H1 (cell line): ENCODE measurements at regions not wholly inside any gene's neighbourhood (a gene's known extent, or its start where the extent isn't known, plus 50 kb on each side); places are given as distances from the start of the nearest gene placed in this dataset.

ENCODE experiments used
- CTCF ChIA-PET: fragments of 300-600 bp; sonication (Branson Sonifier 250); formaldehyde crosslinking; loops from one replicate; lab custom pipeline; 2021; ENCODE audit not compliant: partially characterized antibody; lab: Charles Lee
- POLR2A ChIA-PET: fragments of 300-600 bp; sonication (Branson Sonifier 250); formaldehyde crosslinking; loops from one replicate; lab custom pipeline; 2021; ENCODE audit warnings: inconsistent platforms; ENCODE audit not compliant: partially characterized antibody; lab: Charles Lee
- DNase-seq, 2 experiments: peaks; one replicate each; pipeline versions ENCODE4 v3.0.0 to v3.0.0-alpha.2; 2010 to 2022; ENCODE audit warnings: low spot score in 2 of 2, low read depth in 1 of 2, mixed read lengths in 1 of 2
- FAIRE-seq: peaks from 2 replicates; lab custom pipeline; 2011; peaks lifted over from hg19 to GRCh38; lab: Jason Lieb, UNC
- H2AFZ ChIP-seq: 2 replicates; pipeline ENCODE4 v1.8.1; 2012; ENCODE audit warnings: low read length, inconsistent platforms
- H2AK5ac ChIP-seq: 2 replicates; pipeline ENCODE4 v1.6.1; 2013; ENCODE audit warnings: low read depth, low read length
- H2BK120ac ChIP-seq: replicated peaks from 2 replicates; pipeline ENCODE3; 2013; ENCODE audit warnings: low read depth, low read length, inconsistent platforms
- H2BK12ac ChIP-seq: 2 replicates; pipeline ENCODE4 v1.6.1; 2013; ENCODE audit warnings: low read depth, low read length
- H2BK15ac ChIP-seq: 2 replicates; pipeline ENCODE4 v1.6.1; 2013; ENCODE audit warnings: low read length
- H2BK20ac ChIP-seq: 2 replicates; pipeline ENCODE4 v1.6.1; 2013; ENCODE audit warnings: low read length
- H2BK5ac ChIP-seq: 2 replicates; pipeline ENCODE4 v1.6.1; 2013; ENCODE audit warnings: low read depth, low read length
- H3K14ac ChIP-seq: 2 replicates; pipeline ENCODE4 v1.6.1; 2013; ENCODE audit warnings: inconsistent platforms; ENCODE audit not compliant: insufficient read length
- H3K18ac ChIP-seq: 2 replicates; pipeline ENCODE4 v1.6.1; 2013; ENCODE audit warnings: low read length; ENCODE audit errors: extremely low read depth
- H3K23ac ChIP-seq: 2 replicates; pipeline ENCODE4 v1.6.1; 2013; ENCODE audit warnings: inconsistent platforms; ENCODE audit not compliant: insufficient read length
- H3K23me2 ChIP-seq: 2 replicates; pipeline ENCODE4 v1.6.1; 2013; ENCODE audit warnings: low read depth, low read length
- H3K27ac ChIP-seq: 2 replicates; pipeline ENCODE4 v1.6.1; 2011; ENCODE audit warnings: low read depth, low read length, inconsistent platforms
- H3K27me3 ChIP-seq, 4 experiments: replicated peaks in 1 of 4; 1 replicate in 1 of 4; 2 replicates in 3 of 4; pipeline versions ENCODE4 v1.6.1 to v1.8.1; 2011 to 2013; ENCODE audit warnings: low read length in 3 of 4, mild to moderate bottlenecking in 3 of 4, inconsistent platforms in 2 of 4, mixed read lengths in 2 of 4, moderate library complexity in 1 of 4; ENCODE audit not compliant: control insufficient read depth in 3 of 4, insufficient read depth in 3 of 4; ENCODE audit errors: extremely low read depth in 1 of 4
- H3K36me3 ChIP-seq, 4 experiments: 2 replicates each; pipeline versions ENCODE4 v1.6.1 to v1.8.1; 2011 to 2013; ENCODE audit warnings: mild to moderate bottlenecking in 4 of 4, low read length in 3 of 4, moderate library complexity in 2 of 4, control low read depth in 1 of 4, inconsistent platforms in 1 of 4; ENCODE audit not compliant: insufficient read depth in 4 of 4, control insufficient read depth in 2 of 4
- H3K4ac ChIP-seq: replicated peaks from 2 replicates; pipeline ENCODE3; 2013; ENCODE audit warnings: low read length, low read depth, mixed read lengths, inconsistent platforms; ENCODE audit not compliant: insufficient read length
- H3K4me1 ChIP-seq, 4 experiments: replicated peaks in 1 of 4; 1 replicate in 1 of 4; 2 replicates in 3 of 4; pipeline versions ENCODE4 v1.6.1 to v1.8.1; 2011 to 2013; ENCODE audit warnings: low read length in 3 of 4, inconsistent platforms in 2 of 4, mixed read lengths in 1 of 4; ENCODE audit not compliant: insufficient read depth in 4 of 4, control insufficient read depth in 3 of 4
- H3K4me2 ChIP-seq, 2 experiments: 2 replicates each; pipeline versions ENCODE4 v1.6.1 to v1.8.1; 2011 to 2013; ENCODE audit warnings: low read depth in 2 of 2, low read length in 2 of 2, control low read depth in 1 of 2, inconsistent platforms in 1 of 2, mild to moderate bottlenecking in 1 of 2; ENCODE audit not compliant: insufficient read depth in 1 of 2
- H3K4me3 ChIP-seq, 4 experiments: fragments of 200-600, 300-600 bp in 1 of 4; sonication (generic), shearing (Covaris generic), sonication (Bioruptor Twin) in 1 of 4; 2 replicates each; pipeline versions ENCODE4 v1.5.1 to v1.8.1; 2011 to 2016; ENCODE audit warnings: low read length in 4 of 4, low read depth in 3 of 4, control low read depth in 2 of 4, inconsistent platforms in 2 of 4, mild to moderate bottlenecking in 2 of 4, mixed read lengths in 1 of 4, moderate library complexity in 1 of 4; ENCODE audit not compliant: insufficient read depth in 2 of 4; ENCODE audit errors: extremely low read depth in 1 of 4
- H3K56ac ChIP-seq: replicated peaks from 2 replicates; pipeline ENCODE3; 2013; ENCODE audit warnings: low read depth, mild to moderate bottlenecking, mixed read lengths, low read length, inconsistent platforms; ENCODE audit not compliant: insufficient read length
- H3K79me1 ChIP-seq: 2 replicates; pipeline ENCODE4 v1.6.1; 2013; ENCODE audit warnings: low read depth, low read length, control low read depth
- H3K79me2 ChIP-seq, 2 experiments: 2 replicates each; pipeline versions ENCODE4 v1.6.1 to v1.8.1; 2012 to 2013; ENCODE audit warnings: low read length in 2 of 2, mild to moderate bottlenecking in 2 of 2, inconsistent platforms in 1 of 2; ENCODE audit not compliant: insufficient read depth in 2 of 2, control insufficient read depth in 1 of 2
- H3K9ac ChIP-seq, 4 experiments: replicated peaks in 1 of 4; 1 replicate in 1 of 4; 2 replicates in 3 of 4; pipeline versions ENCODE4 v1.6.1 to v1.8.1; 2011 to 2013; ENCODE audit warnings: low read depth in 3 of 4, low read length in 3 of 4, control low read depth in 2 of 4, mild to moderate bottlenecking in 2 of 4, moderate library complexity in 2 of 4, inconsistent platforms in 1 of 4; ENCODE audit errors: extremely low read depth in 1 of 4
- H3K9me3 ChIP-seq, 2 experiments: 2 replicates each; pipeline versions ENCODE4 v1.6.1 to v1.8.1; 2012 to 2013; ENCODE audit warnings: mild to moderate bottlenecking in 2 of 2, moderate library complexity in 2 of 2, control low read depth in 1 of 2, inconsistent platforms in 1 of 2, low read depth in 1 of 2, low read length in 1 of 2, mixed read lengths in 1 of 2; ENCODE audit not compliant: insufficient read depth in 2 of 2
- H4K20me1 ChIP-seq, 2 experiments: replicated peaks in 1 of 2; 2 replicates each; pipeline versions ENCODE3 to v1.8.1; 2011 to 2013; ENCODE audit warnings: inconsistent platforms in 2 of 2, low read length in 2 of 2, mild to moderate bottlenecking in 1 of 2; ENCODE audit not compliant: insufficient read depth in 2 of 2, control insufficient read depth in 1 of 2
- H4K5ac ChIP-seq: 2 replicates; pipeline ENCODE4 v1.6.1; 2013; ENCODE audit warnings: low read length, low read depth, mixed read lengths, inconsistent platforms; ENCODE audit not compliant: insufficient read length
- H4K8ac ChIP-seq: 2 replicates; pipeline ENCODE4 v1.8.0; 2013; ENCODE audit warnings: mild to moderate bottlenecking, moderate library complexity, low read length, inconsistent platforms; ENCODE audit not compliant: insufficient read depth; ENCODE audit errors: extremely low read depth
- H4K91ac ChIP-seq: replicated peaks from 2 replicates; pipeline ENCODE3; 2013; ENCODE audit warnings: low read length, mixed read lengths, inconsistent platforms; ENCODE audit not compliant: insufficient read length
- BACH1 ChIP-seq: IDR thresholded peaks from 2 replicates; pipeline ENCODE4 v1.6.1; 2012; ENCODE audit warnings: low read length, improper control_type of control experiment
- KDM4A ChIP-seq: IDR thresholded peaks from one replicate; pipeline ENCODE4 v1.7.1; 2012; ENCODE audit warnings: low read depth, mild to moderate bottlenecking, moderate library complexity, low read length, inconsistent platforms; ENCODE audit not compliant: severe bottlenecking
- POLR2AphosphoS5 ChIP-seq: IDR thresholded peaks from 2 replicates; pipeline ENCODE4 v1.6.1; 2011; ENCODE audit warnings: low read depth, low read length
- SP4 ChIP-seq: IDR thresholded peaks from 2 replicates; pipeline ENCODE4 v1.6.1; 2012; ENCODE audit warnings: low read length, inconsistent platforms
- SUZ12 ChIP-seq: fragments of 200-600 bp; sonication (generic); IDR thresholded peaks from 2 replicates; pipeline ENCODE4 v1.6.1; 2012; ENCODE audit warnings: mild to moderate bottlenecking, inconsistent platforms, low read length, moderate library complexity, mixed read lengths
- WGBS, 2 experiments: shearing (Covaris generic) in 1 of 2; methylation state at CpG; one replicate each; pipeline versions ENCODE4 v1.1.6 to v1.1.7; 2013 to 2015; ENCODE audit warnings: low lambda C conversion rate in 2 of 2, mixed read lengths in 2 of 2, inconsistent platforms in 1 of 2, low coverage in 1 of 2, missing lambda C conversion rate in 1 of 2; ENCODE audit not compliant: insufficient replicate concordance in 2 of 2, insufficient coverage in 1 of 2, insufficient read length in 1 of 2; ENCODE audit errors: extremely low coverage in 1 of 2, missing lambda C conversion rate in 1 of 2; 5-methylcytosine and 5-hydroxymethylcytosine counted together

DNA sequence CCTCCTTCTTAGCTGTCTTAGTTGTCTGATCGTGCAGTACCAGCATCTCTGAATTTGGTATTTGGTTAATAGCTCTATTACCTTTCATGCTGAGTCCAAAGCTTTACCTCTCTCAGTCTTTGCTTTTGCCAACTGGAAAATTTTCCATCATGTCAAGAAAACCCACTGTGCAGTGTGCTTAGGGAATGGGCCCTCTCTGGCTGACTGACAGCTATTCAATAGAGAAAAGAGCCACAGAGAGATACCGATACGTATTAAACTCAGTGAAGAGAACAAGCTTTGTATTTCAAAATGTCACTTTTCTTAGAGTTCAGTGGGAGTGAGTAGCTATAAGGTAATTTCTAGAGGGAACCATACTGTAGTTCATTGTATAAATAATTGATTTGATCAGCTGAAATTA lies 1507.1 kb downstream of the C4orf33 start:
- DNase-seq (no peak), FAIRE-seq (no peak)
- no peak overlapping the region for H2BK12ac ChIP-seq
- H3K79me1 ChIP-seq: no peaks in the 10 kb centered on the region
- ChIA-PET POLR2A (interaction anchor here (1.0 kb wide), 1 partner anchor 28 kb away, joined by 3 read pairs; no protein-coding TSS in a partner anchor), CTCF (no interaction called here)
- H3K4me1 ChIP-seq: no peaks in the 10 kb centered on the region
- H2BK20ac ChIP-seq: no peak overlapping the region
- no peak overlapping the region for H4K91ac ChIP-seq
- TF ChIP-seq SUZ12: no peak
- TF ChIP-seq SP4: no peak
- no peak for TF ChIP-seq BACH1
- no peak for TF ChIP-seq KDM4A
- TF ChIP-seq POLR2AphosphoS5: no peak
- no peaks in the 10 kb centered on the region for H3K23me2 ChIP-seq
- H3K4me3 ChIP-seq: no peak overlapping the region
- H3K9ac ChIP-seq: no peak overlapping the region
- no peak overlapping the region for H2AFZ ChIP-seq
- no peak overlapping the region for H2BK15ac ChIP-seq
- H3K14ac ChIP-seq: no peak overlapping the region
- WGBS, 2 experiments: 93% methylated on average over 3 of the region's 3 CpGs; no CpG with 5 or more reads in 1 of the 2 experiments
- H4K5ac ChIP-seq: no peak overlapping the region
- no peaks in the 10 kb centered on the region for H3K27me3 ChIP-seq
- H2AK5ac ChIP-seq: no peak overlapping the region
- no peaks in the 10 kb centered on the region for H3K79me2 ChIP-seq
- H3K18ac ChIP-seq: no peak overlapping the region
- no peak overlapping the region for H3K56ac ChIP-seq
- no peaks in the 10 kb centered on the region for H3K36me3 ChIP-seq
- H3K4me2 ChIP-seq: no peak overlapping the region
- H2BK120ac ChIP-seq: no peak overlapping the region
- H3K27ac ChIP-seq: no peak overlapping the region
- H3K23ac ChIP-seq: no peak overlapping the region
- H3K4ac ChIP-seq: no peak overlapping the region
- no peaks in the 10 kb centered on the region for H3K9me3 ChIP-seq
- H4K8ac ChIP-seq: no peak overlapping the region
- no peaks in the 10 kb centered on the region for H4K20me1 ChIP-seq
- H2BK5ac ChIP-seq: no peak overlapping the region
